B cell (primary cell): ENCODE measurements at regions not wholly inside any gene's neighbourhood (a gene's known extent, or its start where the extent isn't known, plus 50 kb on each side); places are given as distances from the start of the nearest gene placed in this dataset.

Source experiments
- CTCF ChIP-seq: fragments of 200-600 bp; IDR thresholded peaks from one replicate; pipeline ENCODE4 v1.8.0; 2022; ENCODE audit warnings: antibody characterized with exemption, mild to moderate bottlenecking
- EZH2 ChIP-seq: IDR thresholded peaks from 2 replicates; pipeline ENCODE4 v1.6.1; 2012; ENCODE audit warnings: borderline replicate concordance, low read depth, mild to moderate bottlenecking, moderate library complexity, low read length; ENCODE audit not compliant: insufficient read depth, poor library complexity, severe bottlenecking

- TF ChIP-seq CTCF (no peak), EZH2 (no peak)
These were observed 242.1 kb upstream of the ARGLU1 start for GRCh38 chr13:106810069-106810468.
